HL-60 (cell line): ENCODE measurements at regions not wholly inside any gene's neighbourhood (a gene's known extent, or its start where the extent isn't known, plus 50 kb on each side); places are given as distances from the start of the nearest gene placed in this dataset.

Experiments
- GABPA ChIP-seq: IDR thresholded peaks from 2 replicates; pipeline ENCODE4 v1.6.1; 2012; ENCODE audit warnings: low read depth
- POLR2AphosphoS5 ChIP-seq: IDR thresholded peaks from 2 replicates; pipeline ENCODE4 v1.6.1; 2012; ENCODE audit warnings: low read depth
- SPI1 ChIP-seq: IDR thresholded peaks from 2 replicates; pipeline ENCODE4 v1.6.1; 2012; ENCODE audit warnings: low read depth, mild to moderate bottlenecking, borderline replicate concordance
- TF ChIP-seq, protein P1 (sequence below): IDR thresholded peaks from one replicate; pipeline ENCODE4 v1.5.1; 2011; ENCODE audit warnings: low read length, control low read depth, inconsistent platforms; ENCODE audit not compliant: insufficient read depth
- TF ChIP-seq, protein P2 (sequence below): IDR thresholded peaks from 2 replicates; pipeline ENCODE4 v1.6.1; 2012; ENCODE audit warnings: low read depth; ENCODE audit not compliant: insufficient replicate concordance

- no peak for TF ChIP-seq POLR2AphosphoS5
- TF ChIP-seq, protein P1, sequence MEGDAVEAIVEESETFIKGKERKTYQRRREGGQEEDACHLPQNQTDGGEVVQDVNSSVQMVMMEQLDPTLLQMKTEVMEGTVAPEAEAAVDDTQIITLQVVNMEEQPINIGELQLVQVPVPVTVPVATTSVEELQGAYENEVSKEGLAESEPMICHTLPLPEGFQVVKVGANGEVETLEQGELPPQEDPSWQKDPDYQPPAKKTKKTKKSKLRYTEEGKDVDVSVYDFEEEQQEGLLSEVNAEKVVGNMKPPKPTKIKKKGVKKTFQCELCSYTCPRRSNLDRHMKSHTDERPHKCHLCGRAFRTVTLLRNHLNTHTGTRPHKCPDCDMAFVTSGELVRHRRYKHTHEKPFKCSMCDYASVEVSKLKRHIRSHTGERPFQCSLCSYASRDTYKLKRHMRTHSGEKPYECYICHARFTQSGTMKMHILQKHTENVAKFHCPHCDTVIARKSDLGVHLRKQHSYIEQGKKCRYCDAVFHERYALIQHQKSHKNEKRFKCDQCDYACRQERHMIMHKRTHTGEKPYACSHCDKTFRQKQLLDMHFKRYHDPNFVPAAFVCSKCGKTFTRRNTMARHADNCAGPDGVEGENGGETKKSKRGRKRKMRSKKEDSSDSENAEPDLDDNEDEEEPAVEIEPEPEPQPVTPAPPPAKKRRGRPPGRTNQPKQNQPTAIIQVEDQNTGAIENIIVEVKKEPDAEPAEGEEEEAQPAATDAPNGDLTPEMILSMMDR, result no peak
- no peak for TF ChIP-seq SPI1
- no peak for TF ChIP-seq GABPA
- TF ChIP-seq, protein P2, sequence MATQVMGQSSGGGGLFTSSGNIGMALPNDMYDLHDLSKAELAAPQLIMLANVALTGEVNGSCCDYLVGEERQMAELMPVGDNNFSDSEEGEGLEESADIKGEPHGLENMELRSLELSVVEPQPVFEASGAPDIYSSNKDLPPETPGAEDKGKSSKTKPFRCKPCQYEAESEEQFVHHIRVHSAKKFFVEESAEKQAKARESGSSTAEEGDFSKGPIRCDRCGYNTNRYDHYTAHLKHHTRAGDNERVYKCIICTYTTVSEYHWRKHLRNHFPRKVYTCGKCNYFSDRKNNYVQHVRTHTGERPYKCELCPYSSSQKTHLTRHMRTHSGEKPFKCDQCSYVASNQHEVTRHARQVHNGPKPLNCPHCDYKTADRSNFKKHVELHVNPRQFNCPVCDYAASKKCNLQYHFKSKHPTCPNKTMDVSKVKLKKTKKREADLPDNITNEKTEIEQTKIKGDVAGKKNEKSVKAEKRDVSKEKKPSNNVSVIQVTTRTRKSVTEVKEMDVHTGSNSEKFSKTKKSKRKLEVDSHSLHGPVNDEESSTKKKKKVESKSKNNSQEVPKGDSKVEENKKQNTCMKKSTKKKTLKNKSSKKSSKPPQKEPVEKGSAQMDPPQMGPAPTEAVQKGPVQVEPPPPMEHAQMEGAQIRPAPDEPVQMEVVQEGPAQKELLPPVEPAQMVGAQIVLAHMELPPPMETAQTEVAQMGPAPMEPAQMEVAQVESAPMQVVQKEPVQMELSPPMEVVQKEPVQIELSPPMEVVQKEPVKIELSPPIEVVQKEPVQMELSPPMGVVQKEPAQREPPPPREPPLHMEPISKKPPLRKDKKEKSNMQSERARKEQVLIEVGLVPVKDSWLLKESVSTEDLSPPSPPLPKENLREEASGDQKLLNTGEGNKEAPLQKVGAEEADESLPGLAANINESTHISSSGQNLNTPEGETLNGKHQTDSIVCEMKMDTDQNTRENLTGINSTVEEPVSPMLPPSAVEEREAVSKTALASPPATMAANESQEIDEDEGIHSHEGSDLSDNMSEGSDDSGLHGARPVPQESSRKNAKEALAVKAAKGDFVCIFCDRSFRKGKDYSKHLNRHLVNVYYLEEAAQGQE, result no peak
These were observed 194.7 kb upstream of the BMPER start for GRCh38 chr7:33710608-33711007.
